NT2/D1 (cell line): ENCODE measurements at regions not wholly inside any gene's neighbourhood (a gene's known extent, or its start where the extent isn't known, plus 50 kb on each side); places are given as distances from the start of the nearest gene placed in this dataset.

Experiments
- DNase-seq: peaks from one replicate; pipeline ENCODE4 v3.0.0-alpha.2; 2011; ENCODE audit warnings: low read depth, low spot score
- H3K27me3 ChIP-seq: 2 replicates; pipeline ENCODE4 v1.6.0; 2011; ENCODE audit warnings: mild to moderate bottlenecking; ENCODE audit not compliant: insufficient read length, insufficient read depth
- H3K36me3 ChIP-seq: 2 replicates; pipeline ENCODE4 v1.6.1; 2011; ENCODE audit warnings: mild to moderate bottlenecking, low read length, mixed read lengths; ENCODE audit not compliant: insufficient read depth, insufficient read length
- H3K4me1 ChIP-seq: 2 replicates; pipeline ENCODE4 v1.5.1; 2011; ENCODE audit not compliant: insufficient read depth, insufficient read length
- H3K4me3 ChIP-seq: 2 replicates; pipeline ENCODE4 v1.5.1; 2011; ENCODE audit warnings: low read depth; ENCODE audit not compliant: insufficient read length
- H3K9ac ChIP-seq: 2 replicates; pipeline ENCODE4 v1.6.0; 2011; ENCODE audit warnings: low read depth; ENCODE audit not compliant: insufficient read length
- H3K9me3 ChIP-seq: 2 replicates; pipeline ENCODE4 v1.5.1; 2011; ENCODE audit warnings: mild to moderate bottlenecking, low read length; ENCODE audit not compliant: insufficient read depth
- SUZ12 ChIP-seq: IDR thresholded peaks from 2 replicates; pipeline ENCODE4 v1.6.1; 2011; ENCODE audit not compliant: insufficient read length, insufficient read depth; ENCODE audit errors: extremely low read depth
- YY1 ChIP-seq: IDR thresholded peaks from 2 replicates; pipeline ENCODE4 v1.6.1; 2011; ENCODE audit not compliant: insufficient read length, insufficient read depth
- ZNF274 ChIP-seq: IDR thresholded peaks from 2 replicates; pipeline ENCODE4 v1.6.1; 2011; ENCODE audit warnings: mild to moderate bottlenecking, low read depth, low read length

- no peaks in the 10 kb centered on the region for H3K4me1 ChIP-seq
- no peaks in the 10 kb centered on the region for H3K36me3 ChIP-seq
- H3K9ac ChIP-seq = no peak overlapping the region
- no peaks in the 10 kb centered on the region for H3K27me3 ChIP-seq
- H3K9me3 ChIP-seq = no peaks in the 10 kb centered on the region
- TF ChIP-seq ZNF274 = no peak
- no peak for TF ChIP-seq SUZ12
- no peak for TF ChIP-seq YY1
- no peak for DNase-seq
- H3K4me3 ChIP-seq = no peak overlapping the region
Observed at GRCh38 chr2:49219741-49220140, 65.4 kb upstream of the FSHR start.

GRCh38 chr2:49210191-49210590 lies 55.9 kb upstream of the FSHR start:
- Histone ChIP-seq H3K36me3 (no peaks in the 10 kb centered on the region), H3K9me3 (no peaks in the 10 kb centered on the region), H3K27me3 (no peaks in the 10 kb centered on the region), H3K9ac (no peak overlapping the region), H3K4me1 (no peaks in the 10 kb centered on the region), H3K4me3 (no peak overlapping the region)
- no peak for TF ChIP-seq YY1
- TF ChIP-seq SUZ12 = no peak
- TF ChIP-seq ZNF274 = no peak
- DNase-seq = peak; percentile 65

GRCh38 chr2:49207204-49207603 lies 52.9 kb upstream of the FSHR start:
- TF ChIP-seq ZNF274 (no peak), SUZ12 (no peak), YY1 (no peak)
- Histone ChIP-seq H3K9ac (no peak overlapping the region), H3K4me3 (no peak overlapping the region)

More at GRCh38 chr2:49207204-49207603, 52.9 kb upstream of the FSHR start:
- H3K9me3 ChIP-seq = no peaks in the 10 kb centered on the region
- no peak for DNase-seq
- no peaks in the 10 kb centered on the region for H3K4me1 ChIP-seq
- no peaks in the 10 kb centered on the region for H3K36me3 ChIP-seq
- H3K27me3 ChIP-seq = no peaks in the 10 kb centered on the region
